Right cardiac atrium (tissue), 5 donors: ENCODE measurements at regions not wholly inside any gene's neighbourhood (a gene's known extent, or its start where the extent isn't known, plus 50 kb on each side); places are given as distances from the start of the nearest gene placed in this dataset.

Experiments used
- ATAC-seq, 2 donors: fragments of 200-7000 bp; cut with Tn5 transposase; one replicate each; pipeline versions ENCODE4 v1.8.0 to v1.9.1; 2020; ENCODE audit warnings: moderate library complexity in 2 of 2, mild to moderate bottlenecking in 1 of 2
- DNase-seq, 3 donors: peaks; one replicate each; pipeline ENCODE4 v3.0.0-alpha.2; 2020
- H3K27ac ChIP-seq: one replicate; pipeline ENCODE4 v1.5.1; 2013; ENCODE audit warnings: mild to moderate bottlenecking, low read length, control low read depth, moderate library complexity
- H3K27me3 ChIP-seq: one replicate; pipeline ENCODE4 v1.6.1; 2013; ENCODE audit not compliant: control insufficient read depth, insufficient read depth
- H3K4me1 ChIP-seq: one replicate; pipeline ENCODE4 v1.6.1; 2013; ENCODE audit warnings: low read length; ENCODE audit not compliant: control insufficient read depth, insufficient read depth
- H3K4me3 ChIP-seq: one replicate; pipeline ENCODE4 v1.5.1; 2013; ENCODE audit warnings: low read length, control low read depth
- H3K9me3 ChIP-seq: one replicate; pipeline ENCODE4 v1.6.1; 2013; ENCODE audit warnings: low read length; ENCODE audit not compliant: control insufficient read depth
- WGBS: extraction: QIAGEN DNeasy Blood & Tissue Kit; methylation state at CpG from one replicate; pipeline ENCODE4 v1.1.7; 2013; 5-methylcytosine and 5-hydroxymethylcytosine counted together
- intact Hi-C, 4 donors: fragments of 100-400 bp; cut with DNase I; formaldehyde crosslinking; loops; one replicate each; pipeline versions ENCODE4 v1.11.0 to v1.14.0; 2022 to 2023
- donor health status: healthy with polysubstance abuse.
- donor health status: DM: no; HTN: yes; CAD: no.
- donor health status: DM: no; HTN: no; CAD: no.
- donor health status: DM: no; HTN: yes; CAD: no; lungs with severe emphysema.
- donor health status: DM: yes; HTN: yes; CAD: no.

GRCh38 chr7:115734641-115735040 lies 295.9 kb downstream of the TFEC start:
- intact Hi-C loops = no loop called here
- ATAC-seq = no peak
- H3K4me1 ChIP-seq = no peaks in the 10 kb centered on the region
- 85% methylated on average over 3 of the region's 3 CpGs for WGBS
- no peak for DNase-seq
- no peaks in the 10 kb centered on the region for H3K9me3 ChIP-seq
- H3K4me3 ChIP-seq = no peak overlapping the region
- H3K27ac ChIP-seq = no peak overlapping the region
- H3K27me3 ChIP-seq = no peaks in the 10 kb centered on the region

DNA sequence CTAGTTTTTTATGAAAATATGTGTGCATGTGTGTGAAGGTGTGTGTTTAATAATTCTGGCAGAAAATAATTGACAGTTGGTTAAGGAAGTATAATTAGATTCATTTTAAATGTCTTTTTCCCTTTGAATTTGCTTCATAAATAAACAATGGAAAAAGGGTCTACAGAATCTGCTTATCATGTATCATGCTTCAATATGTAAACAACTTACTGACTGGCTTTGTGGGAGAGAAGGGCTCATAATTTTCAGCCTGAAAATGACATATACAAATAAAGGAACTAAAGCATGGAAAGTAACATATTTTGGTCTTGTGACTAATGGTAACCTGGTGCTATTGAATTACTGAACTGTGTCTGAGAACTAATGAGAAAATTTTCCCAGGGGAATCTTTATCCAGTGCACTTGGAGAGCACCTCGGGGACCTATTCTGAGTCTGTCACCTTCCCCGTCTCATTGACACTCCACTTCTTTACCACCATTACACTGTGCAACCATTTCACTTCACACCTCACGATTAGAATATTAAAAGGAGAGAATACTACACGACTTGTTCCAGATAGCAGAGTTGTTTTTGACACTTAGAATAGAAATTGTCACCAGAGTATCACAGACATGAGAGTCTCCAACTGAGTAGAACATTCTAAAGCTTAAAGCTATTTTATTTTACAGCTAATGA lies 298.6 kb downstream of the TFEC start:
- Histone ChIP-seq H3K9me3 (no peaks in the 10 kb centered on the region), H3K27ac (no peak overlapping the region), H3K4me3 (no peak overlapping the region), H3K4me1 (no peaks in the 10 kb centered on the region), H3K27me3 (no peaks in the 10 kb centered on the region)
- WGBS = 41% methylated on average over 4 of the region's 4 CpGs
- ATAC-seq (peak; percentile 92 to 96), DNase-seq (no peak)
- intact Hi-C loops = no loop called here

- Histone ChIP-seq H3K9me3 (no peaks in the 10 kb centered on the region), H3K27ac (no peak overlapping the region), H3K4me3 (no peak overlapping the region), H3K4me1 (no peaks in the 10 kb centered on the region), H3K27me3 (no peaks in the 10 kb centered on the region)
- 45% methylated on average over 2 of the region's 2 CpGs for WGBS
- ATAC-seq = peak in 1 of 2 donors; percentile 31
- no peak for DNase-seq
- intact Hi-C loops = no loop called here
These were observed 302.0 kb downstream of the TFEC start for GRCh38 chr7:115728518-115728917.

DNA sequence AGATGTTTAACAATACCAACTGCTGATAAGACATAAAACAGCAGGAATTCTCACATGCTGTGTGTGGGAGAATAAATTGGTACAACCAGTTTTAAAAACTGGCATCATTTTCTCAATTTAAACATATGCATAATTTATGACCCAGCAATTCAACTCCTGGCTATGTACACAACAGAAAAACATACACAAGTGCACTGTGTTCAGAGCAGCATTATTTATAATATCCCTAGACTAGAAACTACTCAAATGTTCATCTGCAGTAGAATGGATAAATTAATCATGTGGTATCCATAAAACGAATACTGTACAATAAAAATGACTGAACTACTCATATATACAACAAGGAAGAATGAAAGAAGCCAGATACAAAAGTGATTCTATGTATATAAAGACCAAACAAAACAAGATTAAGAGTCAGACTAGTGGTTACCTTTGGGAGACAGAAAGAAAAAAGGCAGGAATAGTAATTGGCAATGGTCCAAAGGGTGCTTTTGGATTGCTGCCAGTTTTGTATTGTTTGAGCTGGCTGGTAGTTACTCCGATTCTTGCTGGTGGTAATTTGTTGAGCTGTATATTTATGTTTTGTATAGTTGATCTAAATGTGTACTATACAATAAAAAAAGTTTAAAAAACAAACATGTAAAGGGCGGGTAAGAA lies 306.0 kb downstream of the TFEC start:
- Histone ChIP-seq H3K4me3 (no peak overlapping the region), H3K27me3 (no peaks in the 10 kb centered on the region), H3K4me1 (no peaks in the 10 kb centered on the region), H3K9me3 (no peaks in the 10 kb centered on the region), H3K27ac (no peak overlapping the region)
- ATAC-seq (no peak), DNase-seq (no peak)
- intact Hi-C loops = no loop called here
- 48% methylated on average over 3 of the region's 3 CpGs for WGBS

- ATAC-seq (no peak), DNase-seq (no peak)
- Histone ChIP-seq H3K9me3 (no peaks in the 10 kb centered on the region), H3K27ac (no peak overlapping the region), H3K4me3 (no peak overlapping the region), H3K4me1 (no peaks in the 10 kb centered on the region), H3K27me3 (no peaks in the 10 kb centered on the region)
- WGBS = 72% methylated on average over 4 of the region's 4 CpGs
- intact Hi-C loops = no loop called here
These were observed 308.1 kb downstream of the TFEC start for GRCh38 chr7:115722302-115722977.

- intact Hi-C loops = no loop called here
- no peaks in the 10 kb centered on the region for H3K27me3 ChIP-seq
- no peaks in the 10 kb centered on the region for H3K4me1 ChIP-seq
- WGBS = 91% methylated on average over 5 of the region's 5 CpGs
- DNase-seq (no peak), ATAC-seq (no peak)
- no peak overlapping the region for H3K4me3 ChIP-seq
- no peaks in the 10 kb centered on the region for H3K9me3 ChIP-seq
- no peak overlapping the region for H3K27ac ChIP-seq
These were observed 309.0 kb downstream of the TFEC start for GRCh38 chr7:115721293-115722217.

GRCh38 chr7:115719963-115720362 lies 310.6 kb downstream of the TFEC start:
- intact Hi-C loops = no loop called here
- Histone ChIP-seq H3K9me3 (no peaks in the 10 kb centered on the region), H3K27me3 (no peaks in the 10 kb centered on the region), H3K27ac (no peak overlapping the region), H3K4me3 (no peak overlapping the region), H3K4me1 (no peaks in the 10 kb centered on the region)
- WGBS = 71% methylated on average over 5 of the region's 5 CpGs
- no peak for DNase-seq
- no peak for ATAC-seq

DNA sequence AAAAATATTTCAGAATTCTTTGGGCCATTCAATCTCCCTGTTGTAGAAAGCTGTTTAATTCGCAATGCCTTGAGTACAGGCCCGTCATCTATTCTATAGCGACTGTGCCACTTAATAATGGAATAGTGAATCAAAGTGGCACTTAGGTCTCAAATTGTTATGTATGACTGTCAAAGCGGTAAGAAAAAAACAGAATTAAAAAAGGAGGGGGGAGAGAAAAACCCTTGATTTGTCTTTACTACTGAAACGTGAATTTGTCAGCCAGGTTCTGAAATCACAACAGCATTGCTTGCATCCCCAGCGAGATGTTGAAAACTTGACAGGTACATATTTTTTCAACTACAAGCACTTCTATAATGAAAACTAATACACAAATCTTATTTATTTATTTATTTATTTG lies 320.9 kb downstream of the TFEC start:
- H3K9me3 ChIP-seq = no peaks in the 10 kb centered on the region
- H3K4me3 ChIP-seq = no peak overlapping the region
- no peaks in the 10 kb centered on the region for H3K27me3 ChIP-seq
- H3K4me1 ChIP-seq = no peaks in the 10 kb centered on the region
- WGBS = 92% methylated on average over 6 of the region's 6 CpGs
- no peak overlapping the region for H3K27ac ChIP-seq
- ATAC-seq (no peak), DNase-seq (no peak)
- intact Hi-C loops = no loop called here

DNA sequence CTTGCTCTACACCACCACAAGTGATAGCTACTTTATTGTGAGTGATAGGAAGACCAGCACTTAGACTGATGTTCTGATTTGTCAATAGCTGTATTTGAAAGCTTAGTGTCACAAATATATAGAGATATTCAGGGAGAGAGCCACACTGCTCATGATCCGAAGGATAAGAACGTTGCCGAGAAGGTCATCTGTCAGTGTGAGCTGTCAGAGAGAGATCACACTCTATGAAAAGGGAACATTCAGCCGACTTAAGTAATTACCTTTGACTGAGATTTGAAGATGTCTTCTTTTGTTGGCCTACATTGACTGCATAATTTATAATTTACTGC lies 322.6 kb downstream of the TFEC start:
- Histone ChIP-seq H3K27me3 (no peaks in the 10 kb centered on the region), H3K9me3 (no peaks in the 10 kb centered on the region), H3K4me1 (no peaks in the 10 kb centered on the region), H3K27ac (no peak overlapping the region), H3K4me3 (no peak overlapping the region)
- WGBS = 51% methylated on average over 4 of the region's 4 CpGs
- ATAC-seq (peak in 1 of 2 donors; percentile 56), DNase-seq (no peak)
- intact Hi-C loops = no loop called here

DNA sequence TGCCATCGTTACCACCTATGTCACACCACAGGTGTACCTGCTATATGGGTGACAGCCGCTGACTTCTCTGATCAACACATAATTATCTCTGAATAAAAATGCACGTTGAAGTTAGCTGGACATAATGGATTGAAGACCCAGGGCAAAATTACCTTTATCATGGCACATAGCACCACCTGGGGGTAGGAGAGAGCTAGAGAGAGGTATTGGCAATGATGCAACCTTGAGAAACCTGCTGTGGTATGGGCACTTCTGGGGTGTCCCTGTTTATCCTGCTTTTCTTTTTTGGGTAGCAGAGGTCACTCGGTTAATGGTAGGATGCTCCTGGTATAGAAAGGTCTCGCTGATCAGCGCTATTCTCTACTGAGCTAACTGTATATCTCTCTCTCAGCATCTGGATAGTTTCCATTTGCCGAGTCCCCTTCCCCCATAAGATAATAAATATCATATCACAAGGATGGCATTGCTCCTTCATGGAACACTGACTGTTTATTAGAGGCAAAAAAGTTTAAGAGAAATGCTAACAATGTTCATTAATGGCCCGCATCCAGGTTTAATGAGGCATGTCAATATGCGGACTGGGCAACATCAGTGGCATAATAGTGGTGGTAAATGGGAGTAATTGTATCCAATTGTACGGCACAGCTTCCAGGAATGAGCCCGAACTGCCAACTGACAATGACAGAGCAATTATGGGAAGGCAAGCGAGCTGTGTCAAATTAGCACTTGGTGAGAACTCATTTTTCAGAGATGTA lies 323.1 kb downstream of the TFEC start:
- 63% methylated on average over 12 of the region's 12 CpGs for WGBS
- H3K9me3 ChIP-seq = no peaks in the 10 kb centered on the region
- DNase-seq = no peak
- H3K27ac ChIP-seq = peak overlapping the region; percentile 41
- H3K4me1 ChIP-seq = no peaks in the 10 kb centered on the region
- H3K4me3 ChIP-seq = no peak overlapping the region
- intact Hi-C loops = no loop called here
- peak; percentile 69 to 71 for ATAC-seq
- H3K27me3 ChIP-seq = no peaks in the 10 kb centered on the region
